Chondrocyte (in vitro differentiated cells): ENCODE measurements at regions not wholly inside any gene's neighbourhood (a gene's known extent, or its start where the extent isn't known, plus 50 kb on each side); places are given as distances from the start of the nearest gene placed in this dataset.

Source experiments
- DNase-seq: peaks from one replicate; pipeline ENCODE4 v3.0.0; 2021; ENCODE audit warnings: mixed read lengths, low spot score
- H3K27ac Mint-ChIP-seq: one replicate; pipeline ENCODE4 v1.8.0; 2021; ENCODE audit warnings: mild to moderate bottlenecking, moderate library complexity, mixed read lengths; ENCODE audit not compliant: unreplicated experiment
- H3K27me3 Mint-ChIP-seq: 2 replicates; pipeline ENCODE4 v1.8.0; 2021; ENCODE audit warnings: low read depth, mixed read lengths
- H3K36me3 Mint-ChIP-seq: 2 replicates; pipeline ENCODE4 v1.8.0; 2021; ENCODE audit warnings: low read depth, mixed read lengths
- H3K4me1 Mint-ChIP-seq: 2 replicates; pipeline ENCODE4 v1.8.0; 2021; ENCODE audit warnings: low read depth, mild to moderate bottlenecking, mixed read lengths
- H3K4me3 Mint-ChIP-seq: one replicate; pipeline ENCODE4 v1.8.0; 2021; ENCODE audit warnings: mild to moderate bottlenecking, moderate library complexity, mixed read lengths; ENCODE audit not compliant: unreplicated experiment
- H3K9me3 Mint-ChIP-seq: 2 replicates; pipeline ENCODE4 v1.8.0; 2021; ENCODE audit warnings: low read depth, mixed read lengths
- TF ChIP-seq, protein P1 (sequence below): fragments of 200-600 bp; sonication (generic); IDR thresholded peaks from 2 replicates; pipeline ENCODE4 v1.5.0; 2021; ENCODE audit warnings: antibody characterized with exemption, mild to moderate bottlenecking, moderate library complexity

DNA sequence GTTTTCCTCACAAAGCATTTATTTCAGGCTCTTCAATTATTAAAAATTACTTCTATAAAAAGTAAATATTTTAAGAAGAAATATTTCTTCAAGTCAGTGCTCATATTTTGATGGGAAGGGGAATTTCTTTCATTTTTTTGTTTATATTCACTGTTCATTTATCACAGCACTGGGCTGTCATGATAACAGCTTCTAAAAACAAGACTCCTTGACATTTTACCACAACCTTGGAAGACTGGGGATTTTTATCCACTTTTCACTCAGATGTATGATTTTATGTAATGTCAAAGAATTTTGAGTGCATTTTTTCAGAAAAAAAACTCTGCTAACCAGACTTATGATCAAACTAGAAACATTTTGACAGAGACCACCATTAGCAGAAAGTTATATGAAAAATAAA is 149.7 kb downstream of the PHLDA1 start:
- Mint-ChIP-seq H3K27ac (peak overlapping the region; percentile 29), H3K9me3 (no peaks in the 10 kb centered on the region), H3K36me3 (no peaks in the 10 kb centered on the region), H3K4me1 (peaks cover 37% of the 10 kb centered on the region), H3K4me3 (no peak overlapping the region), H3K27me3 (no peaks in the 10 kb centered on the region)
- no peak for DNase-seq
- TF ChIP-seq, protein P1, sequence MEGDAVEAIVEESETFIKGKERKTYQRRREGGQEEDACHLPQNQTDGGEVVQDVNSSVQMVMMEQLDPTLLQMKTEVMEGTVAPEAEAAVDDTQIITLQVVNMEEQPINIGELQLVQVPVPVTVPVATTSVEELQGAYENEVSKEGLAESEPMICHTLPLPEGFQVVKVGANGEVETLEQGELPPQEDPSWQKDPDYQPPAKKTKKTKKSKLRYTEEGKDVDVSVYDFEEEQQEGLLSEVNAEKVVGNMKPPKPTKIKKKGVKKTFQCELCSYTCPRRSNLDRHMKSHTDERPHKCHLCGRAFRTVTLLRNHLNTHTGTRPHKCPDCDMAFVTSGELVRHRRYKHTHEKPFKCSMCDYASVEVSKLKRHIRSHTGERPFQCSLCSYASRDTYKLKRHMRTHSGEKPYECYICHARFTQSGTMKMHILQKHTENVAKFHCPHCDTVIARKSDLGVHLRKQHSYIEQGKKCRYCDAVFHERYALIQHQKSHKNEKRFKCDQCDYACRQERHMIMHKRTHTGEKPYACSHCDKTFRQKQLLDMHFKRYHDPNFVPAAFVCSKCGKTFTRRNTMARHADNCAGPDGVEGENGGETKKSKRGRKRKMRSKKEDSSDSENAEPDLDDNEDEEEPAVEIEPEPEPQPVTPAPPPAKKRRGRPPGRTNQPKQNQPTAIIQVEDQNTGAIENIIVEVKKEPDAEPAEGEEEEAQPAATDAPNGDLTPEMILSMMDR: no peak

DNA sequence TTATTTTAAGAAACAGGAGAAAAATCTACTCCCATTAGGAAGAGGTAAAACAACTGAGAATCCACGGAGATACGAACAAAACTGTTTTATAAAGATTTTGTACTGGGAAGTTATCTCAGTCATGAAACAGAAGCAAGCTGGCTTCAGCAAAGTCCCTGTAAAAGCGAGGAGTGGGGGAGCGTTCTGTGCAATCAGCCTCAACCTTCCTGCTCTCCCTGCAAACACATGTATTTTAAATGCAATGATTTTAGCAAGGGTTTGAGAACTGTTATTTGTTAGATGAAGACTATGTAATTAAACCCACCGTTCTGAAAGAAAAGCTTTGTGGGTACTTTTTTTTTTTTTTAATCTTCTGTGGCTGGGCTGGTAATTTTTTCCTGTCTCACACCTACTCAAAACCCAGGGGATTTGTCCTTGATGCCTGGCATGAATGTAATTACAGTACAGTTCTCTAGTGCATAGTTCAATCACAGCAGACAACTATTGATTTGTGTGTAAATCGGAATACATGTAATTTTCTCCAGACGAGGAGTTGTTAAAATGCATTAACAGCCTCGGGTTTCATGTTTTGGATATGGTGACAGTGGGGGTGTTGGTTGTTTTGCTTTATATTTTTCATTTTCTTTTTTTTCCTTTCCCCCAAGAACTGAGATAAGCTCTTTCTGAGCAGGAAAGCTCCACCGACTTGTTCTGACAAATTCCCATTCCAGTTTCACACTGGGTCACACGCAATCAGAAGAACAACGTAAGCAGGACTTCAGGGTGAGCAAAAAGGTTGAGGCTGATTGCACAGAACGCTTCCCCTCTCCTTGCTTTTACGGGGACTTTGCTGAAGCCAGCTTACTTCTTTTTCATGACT is 153.6 kb downstream of the PHLDA1 start:
- Mint-ChIP-seq H3K27me3 (no peaks in the 10 kb centered on the region), H3K4me1 (peaks cover 34% of the 10 kb centered on the region), H3K36me3 (no peaks in the 10 kb centered on the region), H3K4me3 (peak overlapping the region; percentile 45), H3K9me3 (no peaks in the 10 kb centered on the region), H3K27ac (peak overlapping the region; percentile 90)
- DNase-seq: no peak
- TF ChIP-seq, protein P1: no peak

DNA sequence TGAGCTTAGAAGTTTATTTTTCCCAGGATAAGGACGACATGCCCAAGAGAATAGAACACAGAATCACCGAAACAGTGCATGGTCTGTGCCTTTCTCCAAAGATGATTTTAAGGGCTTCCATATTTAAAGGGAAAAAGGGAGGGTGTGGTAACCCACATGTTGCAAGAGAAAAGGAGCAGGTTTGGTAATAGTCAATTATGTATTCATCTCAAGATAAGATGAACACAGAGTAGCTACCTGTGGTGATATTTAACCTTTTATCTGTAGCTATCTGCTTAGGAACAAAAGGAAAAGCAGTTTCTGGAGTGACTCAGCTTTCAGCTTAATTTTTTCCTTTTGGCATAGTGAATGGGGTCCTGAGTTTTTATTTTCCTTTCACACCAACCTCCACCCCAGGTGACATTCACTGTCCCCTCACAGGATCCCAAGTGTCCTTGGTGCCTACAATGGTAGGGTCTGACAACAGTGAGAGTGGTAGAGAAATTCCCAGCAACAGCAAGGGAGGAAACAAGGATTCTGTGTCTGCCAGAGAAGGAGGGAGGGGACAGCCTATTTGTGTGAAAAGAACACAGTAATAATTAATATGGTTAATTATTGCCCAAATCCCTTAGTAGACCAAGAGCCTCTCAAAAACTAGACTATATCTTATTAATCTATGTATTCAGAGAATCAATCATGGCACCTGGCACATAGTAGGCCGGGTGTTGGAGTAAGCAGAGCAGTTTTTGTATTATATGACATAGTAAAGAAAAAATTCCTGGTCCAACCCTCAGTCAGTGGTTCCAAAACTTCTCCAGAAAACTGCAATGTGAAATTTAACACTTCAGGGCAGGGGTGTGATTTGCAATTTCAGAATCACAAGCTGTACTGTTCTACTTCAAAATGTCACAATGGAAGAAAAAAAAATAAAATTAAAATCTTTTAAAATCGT is 154.5 kb downstream of the PHLDA1 start:
- no peaks in the 10 kb centered on the region for H3K27me3 Mint-ChIP-seq

DNA sequence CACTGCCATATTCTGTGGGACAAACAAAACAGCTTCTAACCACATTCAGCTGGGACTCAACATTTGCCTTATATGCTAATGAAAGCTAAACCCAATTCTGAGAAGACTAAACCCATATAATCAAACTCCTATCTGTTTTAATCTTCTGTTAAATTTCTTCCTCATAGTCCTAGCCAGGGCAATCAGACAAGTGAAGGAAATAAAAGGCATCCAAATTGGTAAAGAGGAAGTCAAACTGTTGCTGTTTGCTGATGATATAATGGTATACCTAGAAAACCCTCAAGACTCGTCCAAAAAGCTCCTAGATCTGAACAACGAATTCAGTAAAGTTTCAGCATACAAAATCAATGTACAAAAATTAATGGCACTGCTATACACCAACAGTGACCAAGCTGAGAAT is 157.1 kb downstream of the PHLDA1 start:
- no peak for DNase-seq
- H3K9me3 Mint-ChIP-seq: no peaks in the 10 kb centered on the region
- H3K27me3 Mint-ChIP-seq: no peaks in the 10 kb centered on the region
- H3K27ac Mint-ChIP-seq: no peak overlapping the region
- H3K4me1 Mint-ChIP-seq: peaks cover 30% of the 10 kb centered on the region
- no peaks in the 10 kb centered on the region for H3K36me3 Mint-ChIP-seq
- H3K4me3 Mint-ChIP-seq: no peak overlapping the region
- TF ChIP-seq, protein P1: no peak

More for the DNA sequence above, 154.5 kb downstream of the PHLDA1 start:
- Mint-ChIP-seq H3K9me3 (no peaks in the 10 kb centered on the region), H3K4me3 (peak overlapping the region; percentile 45), H3K4me1 (peaks cover 29% of the 10 kb centered on the region), H3K36me3 (no peaks in the 10 kb centered on the region), H3K27ac (peak overlapping the region; percentile 90)
- DNase-seq: no peak
- TF ChIP-seq, protein P1: no peak

DNA sequence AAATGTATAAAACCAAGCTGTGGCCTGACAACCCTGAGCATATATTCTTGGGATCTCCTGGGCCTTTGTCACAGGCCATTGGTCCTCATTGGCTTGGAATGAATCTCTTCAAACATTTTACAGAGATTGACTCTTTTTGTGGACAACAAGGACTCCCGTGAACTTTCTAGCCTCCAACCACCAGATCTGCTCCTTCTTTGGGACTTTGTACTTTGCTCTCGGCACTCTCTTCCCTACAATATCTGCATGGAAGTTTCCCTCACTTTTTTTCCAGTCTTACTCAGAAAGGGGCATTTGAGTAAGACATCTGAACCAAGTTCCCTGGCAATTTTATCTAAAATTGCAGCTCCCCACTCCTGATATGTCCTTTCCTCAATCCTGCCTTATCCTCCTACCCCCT is 158.8 kb downstream of the PHLDA1 start:
- Mint-ChIP-seq H3K27me3 (no peaks in the 10 kb centered on the region), H3K4me1 (peaks cover 19% of the 10 kb centered on the region), H3K27ac (no peak overlapping the region), H3K9me3 (no peaks in the 10 kb centered on the region), H3K4me3 (no peak overlapping the region), H3K36me3 (no peaks in the 10 kb centered on the region)
- no peak for DNase-seq
- TF ChIP-seq, protein P1: no peak
